ENCODE measurements at regions not wholly inside any gene's neighbourhood (a gene's known extent, or its start where the extent isn't known, plus 50 kb on each side); places are given as distances from the start of the nearest gene placed in this dataset.
"Not testable (repeated sequence)": the region's sequence is repeated elsewhere in the genome, so short reads cannot be mapped to it uniquely, and the experiment has no call there.

- DNase-seq: no peak
These were observed 423.1 kb upstream of the PITX2 start for GRCh38 chr4:111045992-111046391.

DNA sequence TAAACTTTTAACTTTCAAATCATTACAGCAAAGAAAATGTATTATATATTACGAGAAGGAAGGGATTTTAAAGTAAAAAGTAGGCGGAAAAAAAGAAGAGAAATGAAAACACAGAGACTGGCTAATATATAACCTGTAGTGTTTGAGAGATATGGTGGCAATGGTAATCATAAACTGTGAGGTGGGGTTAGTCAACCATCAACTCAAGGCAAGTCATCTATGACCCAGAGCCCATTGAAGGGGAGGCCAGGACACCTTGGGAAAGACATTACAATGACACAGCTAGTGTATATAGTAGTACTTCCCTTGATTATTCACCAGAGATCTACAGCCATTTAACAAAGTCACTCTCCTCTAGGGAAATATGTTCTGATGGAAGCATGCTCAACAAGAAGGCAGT is 423.9 kb upstream of the PITX2 start:
- DNase-seq: no peak

- DNase-seq: no peak
These were observed 425.4 kb upstream of the PITX2 start for GRCh38 chr4:111048316-111048715.

DNA sequence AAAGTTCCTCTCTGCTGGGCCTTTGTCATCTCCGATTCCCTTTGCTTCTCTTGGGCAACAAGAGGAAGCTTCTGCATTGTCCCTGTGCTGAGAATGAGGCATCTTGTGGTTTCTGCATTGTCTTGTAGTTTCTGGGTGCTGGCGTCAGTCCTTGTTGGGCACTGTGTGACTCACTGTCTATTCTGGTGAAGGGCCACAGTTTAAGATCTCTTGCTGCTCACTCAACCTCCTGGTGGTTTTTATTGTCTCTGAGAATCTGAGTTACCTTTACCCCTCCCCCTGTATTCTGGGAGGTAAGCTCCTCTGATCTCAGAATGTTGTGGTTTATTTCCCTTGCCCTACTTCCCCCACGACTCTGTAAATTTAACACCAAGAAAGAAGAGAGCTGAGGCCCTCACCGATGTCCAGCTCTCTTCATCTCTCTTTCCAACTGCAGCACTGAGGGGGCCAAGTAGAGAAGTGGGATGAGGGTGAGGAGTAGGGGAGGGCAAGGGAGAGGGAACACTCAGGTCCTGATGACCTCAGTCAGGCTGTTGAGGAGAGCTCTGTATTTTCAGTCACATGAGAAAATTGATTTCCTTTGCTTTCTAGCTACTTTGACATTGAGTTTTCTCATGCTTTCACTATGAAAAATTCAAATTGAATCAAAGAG is 441.6 kb upstream of the PITX2 start:
- DNase-seq: no peak

GRCh38 chr4:111066001-111066400 is 443.1 kb upstream of the PITX2 start:
- DNase-seq: no peak

DNA sequence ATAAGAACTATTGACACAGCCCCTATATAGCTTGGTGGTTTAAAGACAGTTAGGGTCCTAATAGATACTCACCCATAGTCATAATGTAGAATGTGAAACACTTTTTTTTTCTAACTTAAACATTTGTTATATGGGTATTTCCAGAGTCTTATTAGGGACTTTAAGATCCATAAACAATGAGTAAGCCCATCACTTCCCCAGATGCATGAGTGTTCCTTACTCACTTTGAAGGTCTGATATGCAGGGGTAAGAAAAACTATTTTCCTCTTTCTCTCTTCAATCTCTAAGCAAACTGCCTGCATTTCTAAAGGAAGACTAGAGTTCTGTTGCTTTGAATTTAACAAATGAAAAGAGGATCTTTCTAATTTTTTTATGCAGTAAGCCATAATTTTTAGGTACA is 443.6 kb upstream of the PITX2 start:
- no peak for DNase-seq

DNA sequence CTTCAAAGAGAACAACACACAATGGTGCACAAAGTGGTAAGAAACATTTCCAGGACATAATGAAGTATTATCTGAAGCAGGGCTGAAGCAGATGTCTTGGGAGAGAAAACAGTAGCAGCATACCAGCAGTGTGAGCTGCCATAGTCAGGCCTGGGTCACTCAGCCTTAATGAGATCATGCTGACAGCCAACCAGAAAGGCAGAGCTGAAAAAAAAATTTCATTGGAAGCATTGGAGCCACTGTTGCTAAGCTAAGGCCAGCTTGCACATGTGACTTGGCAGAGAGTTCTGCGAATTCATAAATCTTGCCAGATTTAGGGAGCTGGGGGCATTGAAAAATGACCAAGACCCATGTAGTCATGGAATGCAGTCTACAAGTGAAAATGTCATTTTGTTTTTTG is 444.0 kb upstream of the PITX2 start:
- DNase-seq: no peak

- DNase-seq: no peak
These were observed 446.0 kb upstream of the PITX2 start for GRCh38 chr4:111068883-111069282.

GRCh38 chr4:111070390-111070789 is 447.5 kb upstream of the PITX2 start:
- DNase-seq: no peak

GRCh38 chr4:111074523-111075114 is 451.7 kb upstream of the PITX2 start:
- DNase-seq: no peak

- DNase-seq: not testable (repeated sequence)
These were observed 453.4 kb upstream of the PITX2 start for GRCh38 chr4:111076299-111076698.

DNA sequence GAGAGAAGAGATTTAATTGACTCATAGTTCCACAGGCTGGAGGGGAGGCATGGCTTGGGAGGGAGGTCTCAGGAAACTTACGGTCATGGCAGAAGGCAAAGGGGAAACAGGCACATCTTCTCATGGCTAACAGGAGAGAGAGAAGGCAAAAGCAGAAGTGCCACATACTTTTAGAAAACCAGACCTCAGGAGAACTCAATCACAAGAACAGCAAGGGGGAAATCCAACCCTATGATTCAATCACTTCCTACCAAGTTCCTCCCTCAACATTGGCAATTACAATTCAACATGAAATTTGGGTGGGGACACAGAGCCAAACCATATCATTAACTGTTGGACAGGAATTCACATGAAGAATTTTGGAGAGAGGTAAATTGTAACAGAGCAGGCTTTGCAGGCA is 485.3 kb upstream of the PITX2 start:
- no peak for DNase-seq

- DNase-seq: no peak
These were observed 490.7 kb upstream of the PITX2 start for GRCh38 chr4:111113591-111113990.

DNA sequence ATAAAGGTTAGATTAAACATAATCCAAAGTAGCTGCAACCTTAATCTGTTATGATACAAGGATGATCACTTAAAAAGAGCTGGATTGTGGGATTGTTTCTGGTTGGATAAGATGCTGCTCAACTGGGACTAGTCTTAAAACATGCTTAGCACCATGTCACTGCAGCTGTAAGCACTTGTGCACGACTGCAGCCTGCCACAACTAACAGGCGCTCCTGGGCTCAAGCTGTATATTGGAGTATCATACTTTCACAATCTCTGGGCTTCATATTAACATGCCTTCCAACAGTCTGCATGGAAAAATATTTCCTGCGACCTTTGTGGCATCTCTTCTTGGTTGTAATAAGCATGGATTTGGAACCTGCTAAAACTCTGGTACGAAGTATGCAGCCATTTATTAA is 493.0 kb upstream of the PITX2 start:
- no peak for DNase-seq

DNA sequence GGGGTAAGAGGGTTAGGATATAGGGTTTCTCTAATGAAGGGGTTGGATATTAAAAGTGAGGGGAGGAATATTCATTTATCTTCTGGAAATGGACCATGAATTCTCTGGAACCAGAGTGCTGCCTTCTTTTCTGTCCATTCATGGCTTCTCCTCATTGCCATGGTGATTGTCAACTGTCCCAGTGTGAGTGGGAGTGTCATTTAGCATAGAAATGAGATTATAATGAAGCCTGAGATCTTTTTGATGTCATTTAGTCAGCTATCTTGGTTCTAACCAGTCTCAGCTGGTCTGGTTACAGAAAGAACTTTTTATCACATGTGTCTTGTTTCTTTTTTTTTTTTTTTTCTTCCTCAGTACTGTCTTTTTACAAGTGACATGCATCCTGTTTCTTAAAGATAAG is 497.3 kb upstream of the PITX2 start:
- no peak for DNase-seq

- DNase-seq: no peak
These were observed 503.5 kb upstream of the PITX2 start for GRCh38 chr4:111126340-111126739.

GRCh38 chr4:111127841-111128240 is 505.0 kb upstream of the PITX2 start:
- DNase-seq: no peak

DNA sequence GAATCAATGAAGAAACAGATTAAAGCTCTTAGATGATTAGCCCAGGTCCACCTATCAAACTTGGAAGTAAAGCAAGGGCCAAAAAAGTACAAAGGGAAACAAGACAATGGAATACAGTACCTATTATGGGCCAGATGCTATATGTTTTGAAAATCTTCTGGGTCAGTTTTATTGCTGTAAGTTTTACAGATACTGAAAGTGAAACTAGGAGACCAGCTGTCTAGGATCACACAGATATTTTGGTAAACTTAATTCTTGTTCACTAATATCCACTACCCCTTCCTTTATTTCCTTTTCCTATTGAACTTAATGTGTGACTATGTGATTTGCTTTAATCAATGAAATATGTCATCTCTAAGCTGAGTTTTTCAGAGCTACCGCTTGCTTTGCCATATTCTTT is 505.4 kb upstream of the PITX2 start:
- no peak for DNase-seq

DNA sequence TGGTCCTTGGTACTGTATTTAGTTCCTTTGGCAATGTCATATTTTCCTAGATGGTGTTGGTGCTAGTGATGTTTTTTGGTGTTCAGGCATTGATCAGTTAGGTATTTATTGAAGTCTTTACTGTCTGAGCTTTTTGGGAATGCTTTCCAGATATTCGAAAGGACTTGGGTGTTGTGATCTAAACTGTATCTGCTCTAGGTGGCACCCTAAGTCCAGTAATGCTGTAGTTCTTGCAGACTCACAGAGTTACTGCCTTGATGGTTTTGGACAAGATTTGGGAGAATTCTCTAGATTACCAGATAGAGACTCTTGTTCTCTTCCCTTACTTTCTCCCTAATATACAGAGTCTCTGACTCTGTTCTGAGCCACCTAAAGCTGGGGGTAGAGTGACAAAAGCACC is 513.6 kb upstream of the PITX2 start:
- no peak for DNase-seq

- no peak for DNase-seq
These were observed 514.1 kb upstream of the PITX2 start for GRCh38 chr4:111136967-111137366.

GRCh38 chr4:111143510-111143909 is 520.6 kb upstream of the PITX2 start:
- DNase-seq: no peak

- DNase-seq: no peak
These were observed 532.1 kb upstream of the PITX2 start for GRCh38 chr4:111154934-111155333.

GRCh38 chr4:111164556-111164955 is 541.7 kb upstream of the PITX2 start:
- not testable (repeated sequence) for DNase-seq

- no peak for DNase-seq
These were observed 551.5 kb upstream of the PITX2 start for GRCh38 chr4:111174331-111174730.

GRCh38 chr4:111178231-111178630 is 555.4 kb upstream of the PITX2 start:
- DNase-seq: no peak

Data from DMS153 (cell line).